A673 (cell line): ENCODE measurements at regions not wholly inside any gene's neighbourhood (a gene's known extent, or its start where the extent isn't known, plus 50 kb on each side); places are given as distances from the start of the nearest gene placed in this dataset.

Experiments used
- CTCF ChIP-seq: fragments of 300-800, 200-600 bp; sonication (generic); conservative IDR thresholded peaks from 2 replicates; pipeline ENCODE4 v1.5.1; 2017; ENCODE audit warnings: low read depth, mild to moderate bottlenecking, antibody characterized with exemption, low read length, moderate library complexity, mixed read lengths
- EZH2 ChIP-seq: fragments of 200-600 bp; sonication (generic); IDR thresholded peaks from 2 replicates; pipeline ENCODE4 v1.6.1; 2017; ENCODE audit warnings: borderline replicate concordance, low read depth, mild to moderate bottlenecking, mixed read lengths, antibody characterized with exemption, low read length; ENCODE audit not compliant: poor library complexity, severe bottlenecking

- TF ChIP-seq CTCF: no peak
- TF ChIP-seq EZH2: no peak
Measured at GRCh38 chr5:168054091-168054490, 237.4 kb upstream of the WWC1 start.
